GM19452 (cell line): ENCODE measurements at regions not wholly inside any gene's neighbourhood (a gene's known extent, or its start where the extent isn't known, plus 50 kb on each side); places are given as distances from the start of the nearest gene placed in this dataset.
"Not testable (repeated sequence)": the region's sequence is repeated elsewhere in the genome, so short reads cannot be mapped to it uniquely, and the experiment has no call there.

Source experiments
- ATAC-seq: cut with Tn5 transposase; IDR thresholded peaks from one replicate; pipeline ENCODE4 v1.9.1; 2021; ENCODE audit not compliant: unreplicated experiment

DNA sequence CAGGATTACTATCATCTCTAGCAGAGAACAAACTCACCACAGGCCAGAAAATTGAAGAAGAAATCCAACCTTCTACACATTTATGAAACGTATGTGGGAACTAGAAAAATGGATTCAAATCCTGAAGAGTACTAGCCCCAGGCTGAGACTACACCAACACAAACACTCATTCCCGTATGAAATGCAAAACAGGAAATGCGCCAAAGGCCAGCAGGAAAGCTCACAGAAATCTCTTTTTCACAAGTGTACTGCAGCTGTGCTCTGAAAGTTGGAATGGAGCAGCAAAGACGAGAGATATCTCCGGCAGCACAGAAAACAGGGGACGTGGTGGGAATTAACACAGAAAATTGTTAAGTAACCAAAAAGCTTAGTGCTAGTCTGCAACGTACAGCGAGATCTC is 913.5 kb downstream of the TDRD15 start:
- ATAC-seq = no peak

DNA sequence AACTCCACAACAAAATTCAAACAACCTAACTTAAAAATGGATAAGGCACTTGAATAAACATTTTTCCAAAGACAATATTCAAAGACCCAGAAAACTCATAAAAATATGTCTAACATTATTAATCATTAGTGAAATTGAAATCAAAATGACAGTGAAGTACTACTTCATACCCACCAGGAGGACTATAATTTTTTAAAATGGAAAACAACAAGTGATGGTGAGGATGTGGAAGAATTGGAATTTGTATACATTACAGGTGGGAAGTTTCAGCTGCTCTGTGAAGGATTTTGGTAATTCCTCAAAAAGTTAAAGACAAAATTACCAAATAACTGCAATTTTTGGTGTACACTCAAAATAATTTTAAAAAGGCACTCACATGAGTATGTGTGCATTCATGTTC is 920.0 kb downstream of the TDRD15 start:
- ATAC-seq = no peak

DNA sequence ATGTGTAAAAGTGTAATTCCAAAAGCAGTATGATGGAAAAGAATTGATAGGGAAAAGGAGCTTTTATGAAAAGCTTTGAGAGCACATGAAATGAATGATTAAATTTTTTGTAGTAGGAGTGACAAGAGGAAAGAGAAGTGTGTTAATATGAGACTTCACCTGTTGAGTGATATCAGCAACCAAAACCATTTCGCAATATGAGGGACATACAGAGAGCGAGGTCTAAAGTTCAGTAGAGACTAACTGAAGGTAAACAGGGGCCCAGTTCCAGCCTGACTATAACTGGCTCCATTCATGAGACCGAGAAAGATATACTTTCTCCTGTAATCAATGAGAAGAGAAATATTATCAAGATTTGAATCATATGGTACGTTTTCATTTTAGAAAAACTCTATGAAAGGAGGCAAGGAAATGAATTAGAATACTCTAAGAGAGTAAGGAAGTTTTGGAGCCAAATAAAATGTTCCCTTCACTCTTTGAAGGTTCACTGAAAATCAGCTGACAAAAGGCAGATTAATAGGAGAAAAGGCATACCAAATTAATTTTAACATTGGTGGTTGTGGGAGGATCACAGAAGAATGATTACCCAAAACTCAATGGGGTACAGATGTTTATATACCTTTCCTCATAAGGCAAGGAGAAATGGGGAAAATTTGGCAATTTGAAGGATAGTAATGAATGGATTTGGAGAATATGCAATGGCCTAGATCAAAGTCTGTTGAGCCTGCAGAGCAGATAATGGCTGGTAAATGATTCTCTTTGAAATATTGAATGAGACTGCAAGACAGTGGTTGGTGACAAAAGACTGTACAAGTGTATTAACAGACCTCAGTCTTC is 932.2 kb downstream of the TDRD15 start:
- no peak for ATAC-seq

DNA sequence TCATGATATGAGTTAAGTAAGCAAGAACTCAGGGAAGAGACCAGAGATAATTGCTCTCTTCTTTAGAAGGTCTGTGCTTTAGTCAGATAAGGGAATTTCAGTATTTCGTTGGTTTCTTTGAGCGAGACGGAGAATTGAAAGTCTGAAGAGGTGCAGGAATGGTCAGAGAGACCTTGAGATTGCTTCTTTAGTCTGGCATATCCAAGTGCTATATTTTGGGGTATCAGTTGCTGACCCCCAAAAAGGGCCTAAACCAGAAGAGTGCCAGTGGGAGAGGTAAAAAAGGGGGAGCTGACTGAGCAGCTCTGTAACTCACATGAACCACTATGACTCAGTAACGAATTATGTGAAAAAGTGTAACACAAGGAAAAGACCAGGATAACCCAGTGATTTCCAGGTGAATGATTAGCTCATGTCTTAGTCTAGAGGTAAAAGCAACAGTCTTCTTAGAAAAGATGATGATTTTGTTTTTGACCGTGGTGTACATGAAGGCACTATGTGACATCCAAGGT is 932.9 kb downstream of the TDRD15 start:
- ATAC-seq = no peak

DNA sequence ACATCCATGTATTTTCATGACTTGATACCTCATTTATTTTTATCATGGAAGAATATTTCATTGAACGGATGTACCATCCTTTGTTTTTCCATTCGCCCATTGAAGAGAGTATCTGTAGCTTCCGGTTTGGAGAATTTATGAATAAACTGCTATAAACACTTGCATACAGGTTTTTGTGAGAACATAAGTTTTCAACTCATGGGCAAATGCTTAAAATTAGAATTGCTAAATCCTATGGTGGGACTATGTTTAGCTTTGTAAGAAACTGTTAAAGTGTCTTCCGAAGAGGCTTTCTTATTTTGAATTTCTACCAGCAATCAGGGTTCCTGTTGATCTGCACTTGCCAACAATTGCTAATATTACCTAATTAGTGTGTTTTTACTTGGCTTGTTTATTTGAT is 938.9 kb downstream of the TDRD15 start:
- ATAC-seq = no peak

DNA sequence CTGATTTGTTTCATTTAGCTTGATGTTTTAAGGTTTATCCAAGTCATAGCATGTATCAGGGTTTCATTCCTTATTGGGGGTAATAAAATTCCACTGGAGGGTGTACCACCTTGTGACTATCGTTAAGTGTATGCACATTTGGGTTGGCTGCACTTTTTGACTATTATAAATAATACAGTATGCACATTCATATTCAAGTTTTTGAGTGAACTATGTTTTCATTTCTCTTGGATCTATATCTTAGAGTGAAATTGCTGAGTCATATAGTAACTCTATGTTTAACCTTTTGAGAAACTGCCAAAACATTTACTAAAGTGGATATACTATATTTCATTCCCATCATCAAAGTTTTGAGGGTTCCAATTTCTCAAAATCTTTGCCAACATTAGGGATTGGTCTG is 952.7 kb downstream of the TDRD15 start:
- ATAC-seq = no peak

DNA sequence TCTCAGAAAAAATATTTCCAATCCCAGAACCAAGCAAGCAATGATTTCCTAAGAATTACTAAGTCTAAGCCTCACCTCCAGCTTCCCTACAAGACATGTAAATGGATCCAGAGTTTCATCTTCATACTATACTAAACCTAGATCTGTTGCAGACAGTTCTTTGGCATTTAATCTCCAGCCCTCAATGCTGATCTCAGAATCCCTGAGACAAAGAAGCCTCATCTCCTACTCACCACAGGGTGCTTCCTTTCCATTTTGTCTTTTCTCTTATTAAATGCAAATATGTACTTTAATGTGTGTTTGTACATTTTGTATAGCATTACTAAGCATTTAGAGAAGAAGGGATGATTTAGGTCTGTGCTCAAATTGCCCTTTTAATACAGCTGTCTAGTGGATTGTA is 954.9 kb downstream of the TDRD15 start:
- ATAC-seq = no peak

DNA sequence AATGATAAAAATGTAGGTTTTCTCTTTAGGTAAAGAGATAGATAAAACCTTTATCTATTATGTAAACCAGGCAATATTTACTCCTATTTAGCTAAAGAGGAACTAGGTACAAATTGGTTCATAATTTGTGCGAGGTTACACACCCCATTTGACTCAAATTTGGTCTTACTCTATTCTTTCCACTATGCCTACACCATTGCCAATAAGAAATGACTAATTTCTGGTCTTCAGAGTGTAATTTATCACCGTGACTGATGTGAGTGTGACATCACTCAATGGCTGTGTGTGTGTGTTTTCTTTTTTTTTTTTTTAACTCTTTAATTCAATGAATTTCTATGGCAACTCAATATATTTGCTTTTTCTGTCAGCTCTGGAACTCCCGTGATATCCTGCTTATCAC is 955.8 kb downstream of the TDRD15 start:
- no peak for ATAC-seq

DNA sequence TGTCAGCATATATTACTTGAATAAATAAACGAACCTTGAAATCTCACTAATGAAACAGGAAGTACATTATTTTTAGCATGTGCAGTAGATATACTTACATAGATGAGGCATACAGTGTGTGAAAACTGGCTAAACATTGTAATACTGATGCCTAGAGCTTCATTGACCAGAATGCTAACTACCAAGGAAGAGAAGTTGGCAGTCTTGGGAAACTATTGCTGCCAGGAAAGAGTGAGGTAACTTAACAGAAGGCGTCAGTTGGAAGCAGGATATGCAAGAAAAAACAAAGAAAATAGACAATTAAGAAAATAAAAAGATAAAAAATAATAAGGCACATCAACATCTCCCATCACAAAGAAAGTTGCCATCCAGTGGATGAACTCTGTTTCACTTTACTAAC is 963.0 kb downstream of the TDRD15 start:
- ATAC-seq = no peak

DNA sequence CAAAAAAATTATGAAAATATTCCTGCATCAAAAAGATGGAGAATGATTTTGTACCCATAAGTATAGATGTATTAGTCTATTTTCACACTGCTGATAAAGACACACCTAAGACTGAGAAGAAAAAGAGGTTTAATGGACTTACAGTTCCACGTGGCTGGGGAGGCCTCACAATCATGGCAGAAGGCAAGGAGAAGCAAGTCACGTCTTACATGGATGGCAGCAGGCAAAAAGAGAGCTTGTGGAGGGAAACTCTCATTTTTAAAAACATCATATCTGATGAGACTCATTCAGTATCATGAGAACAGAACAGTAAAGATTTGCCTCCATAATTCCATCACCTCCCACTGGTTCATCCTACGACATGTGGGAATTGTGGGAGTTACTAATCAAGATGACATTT is 979.8 kb downstream of the TDRD15 start:
- ATAC-seq = not testable (repeated sequence)

DNA sequence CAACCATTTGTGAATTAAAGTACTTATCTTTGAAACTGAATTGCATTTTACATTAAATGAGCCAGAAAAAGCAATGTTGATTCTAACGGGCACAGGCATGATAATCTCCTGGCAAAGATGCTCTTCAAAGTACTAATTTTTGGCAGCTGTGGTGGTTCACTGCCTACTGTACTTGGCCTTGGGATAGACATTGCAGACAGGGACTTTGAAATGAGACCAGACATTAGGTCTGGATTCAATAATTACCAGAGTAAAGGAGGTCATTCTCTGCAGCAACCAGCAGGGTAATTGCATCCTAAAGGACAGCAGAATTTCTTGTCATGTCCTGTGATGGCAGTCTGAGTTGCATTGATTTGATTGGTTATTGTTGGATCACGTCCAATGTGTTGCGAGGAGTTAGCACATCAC is 986.5 kb downstream of the TDRD15 start:
- ATAC-seq = no peak

DNA sequence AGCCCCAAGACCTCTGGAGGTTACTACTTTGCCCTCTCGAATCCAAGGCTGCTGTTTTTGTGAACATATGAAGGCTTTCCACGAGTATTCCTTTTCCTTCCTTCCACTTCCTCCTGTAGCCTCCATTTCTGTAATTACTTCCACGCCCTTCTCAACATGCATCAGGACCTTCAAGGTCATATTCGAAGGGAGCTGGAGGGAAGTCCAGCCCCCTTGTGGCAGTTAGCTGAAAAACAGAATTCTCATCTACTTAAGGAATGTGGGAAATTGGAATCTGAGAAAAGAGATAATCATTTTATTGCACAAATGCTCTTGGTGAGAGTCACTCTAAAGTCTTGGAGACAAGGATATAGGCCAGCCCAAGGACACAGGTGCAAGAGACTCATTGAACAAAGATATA is 1000.2 kb downstream of the TDRD15 start:
- ATAC-seq = no peak

DNA sequence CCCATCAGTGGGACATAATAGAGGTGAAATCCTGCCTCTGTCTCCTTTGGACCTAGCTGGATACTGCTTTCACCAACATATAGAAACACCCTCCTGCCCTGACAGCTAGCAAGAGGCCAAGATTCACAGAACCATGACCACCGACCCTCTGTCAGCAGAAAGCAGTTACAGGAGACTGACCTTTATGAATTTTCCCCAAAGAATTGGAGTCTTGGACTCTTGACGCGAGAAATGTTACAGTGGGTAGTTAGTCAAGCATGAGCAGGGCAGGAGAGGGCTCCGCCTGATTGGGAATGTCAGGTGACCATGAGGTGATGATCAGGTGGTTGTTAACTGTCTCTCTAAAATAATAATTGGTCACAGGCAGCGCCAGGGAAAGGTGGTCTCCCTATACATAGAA is 1002.3 kb downstream of the TDRD15 start:
- no peak for ATAC-seq

DNA sequence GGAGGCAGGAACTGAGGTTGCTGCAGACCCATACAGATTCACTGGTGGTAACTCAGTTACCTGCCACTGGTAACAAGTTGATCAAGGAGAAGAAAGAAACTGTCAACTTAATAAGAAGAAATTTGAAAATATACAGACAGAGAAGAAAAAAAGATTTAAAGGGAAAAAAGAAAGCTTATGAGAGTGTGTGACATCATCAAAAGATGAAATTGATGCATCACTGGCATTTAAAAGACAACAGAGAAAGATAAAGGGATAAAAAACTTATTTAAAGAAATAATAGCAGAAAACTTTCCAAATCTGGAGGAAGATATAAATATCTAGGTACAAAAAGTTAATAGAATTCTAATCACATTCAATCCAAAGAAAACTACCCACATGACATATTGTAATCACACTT is 1003.2 kb downstream of the TDRD15 start:
- no peak for ATAC-seq

DNA sequence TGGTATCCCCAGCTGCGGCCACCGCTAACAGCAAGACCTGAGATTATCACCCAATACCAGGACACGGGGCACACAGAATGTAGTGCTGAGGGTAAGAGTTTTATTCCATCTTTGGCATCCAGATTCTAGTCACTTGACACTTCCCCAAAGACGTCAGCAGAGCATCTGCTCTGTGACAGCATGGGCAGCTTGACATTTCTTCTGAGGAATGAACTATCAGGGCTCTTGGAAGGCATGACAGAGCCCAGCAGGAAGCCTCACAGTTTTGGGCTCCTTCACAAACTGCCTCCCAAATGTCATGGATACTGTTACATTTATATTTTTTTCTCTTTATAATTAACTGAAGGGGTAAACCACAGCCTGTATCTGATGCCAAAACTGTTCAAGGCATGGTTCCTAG is 1010.7 kb downstream of the TDRD15 start:
- ATAC-seq = no peak

DNA sequence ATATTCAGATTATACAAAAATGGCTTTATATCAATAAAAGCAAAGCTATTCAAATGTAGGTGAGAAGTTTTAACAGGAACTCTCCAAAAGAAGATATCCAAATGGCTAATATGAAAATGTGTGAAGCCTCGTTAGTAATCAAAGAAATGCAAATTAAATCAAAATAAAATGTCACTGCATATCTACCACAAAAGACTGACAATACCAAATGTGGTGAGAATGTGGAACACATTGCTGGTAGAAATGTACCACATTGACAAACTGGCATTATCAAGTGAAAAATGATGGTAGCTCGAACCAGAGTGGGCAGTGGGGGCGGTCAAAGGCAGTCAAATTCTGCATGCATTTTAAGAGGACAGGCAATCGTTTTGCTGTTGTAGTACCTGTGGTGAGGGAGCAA is 1012.7 kb downstream of the TDRD15 start:
- no peak for ATAC-seq

DNA sequence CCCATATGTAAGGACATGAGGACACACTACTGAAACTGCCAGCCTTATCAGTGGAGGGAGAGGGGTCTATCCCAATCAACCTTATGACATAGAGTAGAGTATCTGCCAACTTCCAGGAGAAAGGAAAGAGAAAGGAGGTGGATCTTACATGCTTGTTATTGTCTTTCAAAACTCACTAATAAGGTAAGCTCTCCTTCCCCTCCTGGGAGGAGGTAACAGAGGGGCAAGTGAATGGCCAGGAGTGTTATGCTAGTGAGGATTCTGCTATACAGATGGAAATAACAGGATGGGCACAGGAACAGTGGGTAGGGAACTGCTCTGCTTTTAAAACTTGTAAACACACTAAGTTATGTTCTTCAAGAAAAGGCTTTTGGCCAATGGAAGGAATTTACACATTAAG is 1020.1 kb downstream of the TDRD15 start:
- ATAC-seq = no peak

DNA sequence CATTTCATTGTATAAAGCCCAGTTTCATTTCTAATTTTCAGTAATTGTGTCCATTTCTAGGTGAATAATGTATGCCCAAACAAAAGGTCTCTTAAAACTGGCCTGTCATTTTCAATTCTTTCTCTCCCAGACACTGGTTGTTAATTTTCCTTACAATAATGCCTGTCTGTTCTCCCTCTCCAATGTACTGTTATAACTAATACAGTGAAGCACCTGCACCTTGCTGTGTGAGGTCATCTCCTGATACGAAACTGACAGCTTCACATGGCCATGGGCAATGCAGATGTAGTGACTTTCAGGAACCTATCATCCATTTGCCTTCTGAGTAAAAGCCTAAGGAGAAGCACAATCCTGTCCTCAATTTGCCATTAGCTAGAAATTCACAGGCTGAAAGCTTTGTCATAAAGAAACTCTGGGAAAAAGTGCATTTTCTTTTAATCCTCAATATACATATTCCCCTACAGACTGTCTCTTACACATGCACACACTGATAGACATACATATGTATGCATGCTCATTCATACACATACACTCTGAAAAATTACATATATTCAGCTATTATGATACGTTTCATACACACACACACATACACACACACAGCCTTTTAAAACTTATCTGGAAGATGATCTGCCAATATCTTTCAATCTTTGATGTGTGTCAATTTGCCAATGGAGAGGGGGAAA is 1030.3 kb downstream of the TDRD15 start:
- ATAC-seq = no peak

DNA sequence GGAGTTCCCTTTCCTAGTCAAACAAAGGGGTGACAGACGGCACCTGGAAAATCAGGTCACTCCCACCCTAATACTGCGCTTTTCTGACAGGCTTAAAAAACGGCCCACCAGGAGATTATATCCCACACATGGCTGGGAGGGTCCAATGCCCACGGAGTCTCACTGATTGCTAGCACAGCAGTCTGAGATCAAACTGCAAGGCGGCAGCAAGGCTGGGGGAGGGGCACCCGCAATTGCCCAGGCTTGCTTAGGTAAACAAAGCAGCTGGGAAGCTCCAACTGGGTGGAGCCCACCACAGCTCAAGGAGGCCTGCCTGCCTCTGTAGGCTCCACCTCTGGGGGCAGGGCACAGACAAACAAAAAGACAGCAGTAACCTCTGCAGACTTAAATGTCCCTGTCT is 1032.9 kb downstream of the TDRD15 start:
- not testable (repeated sequence) for ATAC-seq

DNA sequence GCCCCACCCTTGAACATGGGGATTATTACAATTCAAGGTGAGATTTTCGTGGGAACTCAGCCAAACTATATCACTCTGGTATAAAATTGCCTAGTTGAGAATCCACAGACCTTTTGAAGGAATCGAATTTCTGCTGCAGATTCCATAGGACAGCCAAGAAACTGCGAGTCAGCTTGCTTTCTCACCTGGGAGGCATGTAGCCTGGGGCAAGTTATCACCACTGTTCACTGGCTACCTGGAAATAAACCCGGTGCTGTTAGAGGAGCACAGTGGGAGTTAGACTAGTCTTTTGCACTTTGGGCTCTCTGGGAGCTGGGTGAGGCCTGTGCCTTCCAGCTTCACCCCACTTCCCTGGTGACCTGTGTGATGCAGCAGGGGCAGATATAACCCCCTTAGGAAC is 1043.5 kb downstream of the TDRD15 start:
- no peak for ATAC-seq

DNA sequence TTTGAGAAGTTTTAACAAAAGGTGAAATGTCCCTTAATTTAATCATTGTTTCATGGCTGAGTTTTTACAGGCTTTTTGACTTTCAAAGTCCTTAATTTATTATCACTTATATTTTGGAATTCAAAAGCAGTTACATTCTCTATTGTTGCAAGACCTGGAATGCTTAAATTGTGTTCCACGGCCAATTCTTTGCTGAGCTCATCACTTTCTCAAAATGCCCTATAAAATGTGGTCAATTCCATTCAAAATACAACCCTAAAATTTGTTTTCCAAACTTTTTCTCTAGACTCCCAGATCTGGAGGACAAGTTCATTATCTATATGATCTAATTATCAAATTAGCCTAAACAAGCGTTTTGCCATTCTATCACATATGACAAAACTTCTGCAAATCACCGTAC is 1051.2 kb downstream of the TDRD15 start:
- no peak for ATAC-seq

DNA sequence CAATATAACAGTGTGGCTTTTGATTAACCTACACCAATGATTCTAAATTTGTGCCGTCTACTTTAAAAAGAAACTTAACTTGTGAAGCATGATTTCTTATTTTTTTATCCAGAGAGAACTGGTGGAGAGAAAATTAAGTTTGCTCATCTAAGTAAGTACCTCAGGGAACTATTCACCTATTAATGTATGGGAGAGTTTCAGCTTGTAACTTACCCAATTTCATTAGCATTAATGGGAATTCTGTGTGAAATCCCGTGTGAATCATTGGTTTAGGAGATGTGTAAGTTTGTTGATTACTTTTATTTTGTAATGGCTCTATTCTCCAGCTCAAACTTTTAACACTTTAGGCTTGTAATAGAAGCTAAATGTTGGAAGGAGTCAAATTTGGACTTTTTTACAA is 1061.5 kb downstream of the TDRD15 start:
- ATAC-seq = no peak
